ENCODE measurements at regions not wholly inside any gene's neighbourhood (a gene's known extent, or its start where the extent isn't known, plus 50 kb on each side); places are given as distances from the start of the nearest gene placed in this dataset.

DNA sequence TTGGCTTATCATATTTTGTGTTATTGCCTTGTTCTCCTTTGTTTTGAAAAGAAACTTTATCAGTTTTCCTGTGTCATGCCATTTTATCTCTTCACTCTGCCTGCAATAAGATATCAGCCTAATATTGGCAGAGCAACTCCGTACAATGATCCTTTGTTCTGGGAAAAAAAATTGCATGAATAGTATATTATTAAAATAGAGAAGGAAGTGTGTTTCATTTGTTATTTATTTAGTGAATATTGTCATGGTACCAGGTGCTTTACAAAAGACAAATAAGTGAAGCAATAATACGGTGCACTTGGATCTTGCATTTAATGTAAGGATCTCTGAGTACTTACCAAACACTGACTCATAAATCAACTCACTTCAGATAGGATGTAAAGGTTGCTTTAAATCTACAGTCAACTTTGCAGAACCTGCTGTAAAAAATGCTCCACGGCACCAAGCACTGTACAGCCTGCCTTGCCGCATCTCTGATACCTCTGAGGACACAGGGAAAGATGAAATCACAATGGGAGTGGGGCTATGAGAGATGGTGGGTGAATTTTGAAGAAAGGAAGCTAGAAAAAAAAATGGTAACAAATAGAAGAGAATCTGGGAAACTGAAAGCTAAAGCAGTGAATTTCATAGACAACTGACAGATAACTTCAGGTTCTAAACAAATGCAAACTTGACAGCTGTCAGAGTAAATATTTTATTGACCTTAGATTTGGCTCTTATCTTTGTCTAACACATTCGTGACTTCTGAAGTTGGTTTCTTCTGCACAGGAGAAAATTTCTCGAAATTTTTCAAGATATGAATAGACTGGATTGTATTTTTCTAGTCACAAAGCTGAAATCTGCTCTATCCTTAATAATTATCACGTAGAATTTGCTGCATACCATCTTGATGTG, 232.1 kb downstream of the ENC1 start:
- no peak for DNase-seq (ENCODE audit: insufficient read length, low spot score, missing footprints)
- Histone ChIP-seq H3K4me3 (ENCODE audit: insufficient read depth, low read length) (no peak overlapping the region), H2AFZ (ENCODE audit: low read length) (no peak overlapping the region), H4K20me1 (ENCODE audit: insufficient read depth, low read length) (no peaks in the 10 kb centered on the region), H3K27me3 (ENCODE audit: insufficient read depth, low read length) (peaks cover 8% of the 10 kb centered on the region), H3K36me3 (ENCODE audit: insufficient read depth, low read length) (no peaks in the 10 kb centered on the region), H3K79me2 (ENCODE audit: insufficient read depth, low read length) (no peaks in the 10 kb centered on the region), H3K4me2 (ENCODE audit: insufficient read depth, low read length) (no peak overlapping the region), H3K4me1 (ENCODE audit: insufficient read depth, low read length) (no peaks in the 10 kb centered on the region), H3K9me3 (ENCODE audit: low read depth, low read length) (no peaks in the 10 kb centered on the region), H3K27ac (ENCODE audit: low read depth, low read length) (no peak overlapping the region)
- TF ChIP-seq, protein P1, sequence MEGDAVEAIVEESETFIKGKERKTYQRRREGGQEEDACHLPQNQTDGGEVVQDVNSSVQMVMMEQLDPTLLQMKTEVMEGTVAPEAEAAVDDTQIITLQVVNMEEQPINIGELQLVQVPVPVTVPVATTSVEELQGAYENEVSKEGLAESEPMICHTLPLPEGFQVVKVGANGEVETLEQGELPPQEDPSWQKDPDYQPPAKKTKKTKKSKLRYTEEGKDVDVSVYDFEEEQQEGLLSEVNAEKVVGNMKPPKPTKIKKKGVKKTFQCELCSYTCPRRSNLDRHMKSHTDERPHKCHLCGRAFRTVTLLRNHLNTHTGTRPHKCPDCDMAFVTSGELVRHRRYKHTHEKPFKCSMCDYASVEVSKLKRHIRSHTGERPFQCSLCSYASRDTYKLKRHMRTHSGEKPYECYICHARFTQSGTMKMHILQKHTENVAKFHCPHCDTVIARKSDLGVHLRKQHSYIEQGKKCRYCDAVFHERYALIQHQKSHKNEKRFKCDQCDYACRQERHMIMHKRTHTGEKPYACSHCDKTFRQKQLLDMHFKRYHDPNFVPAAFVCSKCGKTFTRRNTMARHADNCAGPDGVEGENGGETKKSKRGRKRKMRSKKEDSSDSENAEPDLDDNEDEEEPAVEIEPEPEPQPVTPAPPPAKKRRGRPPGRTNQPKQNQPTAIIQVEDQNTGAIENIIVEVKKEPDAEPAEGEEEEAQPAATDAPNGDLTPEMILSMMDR (IDR thresholded peaks at IDR 0.05; ENCODE audit: extremely low read depth, low read depth, low read length): no peak

DNA sequence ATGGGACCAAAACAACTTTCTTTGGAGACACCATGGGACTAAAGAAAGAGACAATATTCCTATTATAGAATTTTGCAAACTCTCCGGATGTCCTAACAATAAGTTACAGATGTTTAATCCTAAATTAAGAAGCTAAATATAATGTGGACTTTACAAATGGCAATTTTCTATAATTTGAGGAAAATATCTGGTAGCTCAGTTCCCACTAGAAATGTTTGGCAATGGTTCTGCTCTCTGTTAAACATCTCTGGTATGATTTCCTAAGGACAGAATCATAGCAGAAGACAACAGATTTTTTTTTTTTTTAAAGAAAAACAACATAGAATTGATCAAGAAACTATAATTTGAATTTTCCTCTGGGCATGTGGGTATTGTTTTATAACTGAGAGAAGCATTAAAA, 232.8 kb downstream of the ENC1 start:
- no peaks in the 10 kb centered on the region for H3K79me2 ChIP-seq (ENCODE audit: insufficient read depth, low read length)
- no peak for DNase-seq (ENCODE audit: insufficient read length, low spot score, missing footprints)
- H3K27me3 ChIP-seq (ENCODE audit: insufficient read depth, low read length): peaks cover 5% of the 10 kb centered on the region
- TF ChIP-seq, protein P1 (IDR thresholded peaks at IDR 0.05; ENCODE audit: extremely low read depth, low read depth, low read length): no peak
- H4K20me1 ChIP-seq (ENCODE audit: insufficient read depth, low read length): no peaks in the 10 kb centered on the region
- H3K9me3 ChIP-seq (ENCODE audit: low read depth, low read length): no peaks in the 10 kb centered on the region
- no peaks in the 10 kb centered on the region for H3K36me3 ChIP-seq (ENCODE audit: insufficient read depth, low read length)
- peaks cover 1% of the 10 kb centered on the region for H3K4me1 ChIP-seq (ENCODE audit: insufficient read depth, low read length)
- no peak overlapping the region for H2AFZ ChIP-seq (ENCODE audit: low read length)
- no peak overlapping the region for H3K27ac ChIP-seq (ENCODE audit: low read depth, low read length)
- H3K4me2 ChIP-seq (ENCODE audit: insufficient read depth, low read length): no peak overlapping the region
- no peak overlapping the region for H3K4me3 ChIP-seq (ENCODE audit: insufficient read depth, low read length)

DNA sequence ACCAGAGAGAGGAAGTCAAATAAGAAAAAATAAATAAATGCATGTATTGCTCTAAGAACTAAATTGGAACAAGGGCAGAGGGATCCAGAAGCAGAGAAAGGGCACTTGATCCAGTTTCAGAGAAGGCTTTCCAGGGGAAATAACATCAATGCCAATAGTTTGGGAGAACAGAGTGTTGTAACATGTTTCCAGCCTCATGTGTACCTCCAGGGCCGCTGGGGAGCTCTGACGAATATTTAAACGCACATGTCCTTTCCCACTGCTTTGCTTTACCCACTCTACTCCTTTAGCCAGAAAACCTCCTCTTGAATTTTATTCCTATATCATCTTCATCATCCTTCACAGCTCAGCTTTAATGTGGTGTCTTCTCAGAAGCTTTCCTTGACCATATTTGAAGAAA, 233.7 kb downstream of the ENC1 start:
- H3K4me2 ChIP-seq (ENCODE audit: insufficient read depth, low read length): no peak overlapping the region
- H3K4me3 ChIP-seq (ENCODE audit: insufficient read depth, low read length): no peak overlapping the region
- H4K20me1 ChIP-seq (ENCODE audit: insufficient read depth, low read length): no peaks in the 10 kb centered on the region
- no peaks in the 10 kb centered on the region for H3K36me3 ChIP-seq (ENCODE audit: insufficient read depth, low read length)
- H3K27me3 ChIP-seq (ENCODE audit: insufficient read depth, low read length): peaks cover 5% of the 10 kb centered on the region
- no peaks in the 10 kb centered on the region for H3K9me3 ChIP-seq (ENCODE audit: low read depth, low read length)
- no peaks in the 10 kb centered on the region for H3K79me2 ChIP-seq (ENCODE audit: insufficient read depth, low read length)
- H2AFZ ChIP-seq (ENCODE audit: low read length): no peak overlapping the region
- H3K4me1 ChIP-seq (ENCODE audit: insufficient read depth, low read length): peaks cover 10% of the 10 kb centered on the region
- TF ChIP-seq, protein P1 (IDR thresholded peaks at IDR 0.05; ENCODE audit: extremely low read depth, low read depth, low read length): no peak
- no peak overlapping the region for H3K27ac ChIP-seq (ENCODE audit: low read depth, low read length)
- DNase-seq (ENCODE audit: insufficient read length, low spot score, missing footprints): no peak

DNA sequence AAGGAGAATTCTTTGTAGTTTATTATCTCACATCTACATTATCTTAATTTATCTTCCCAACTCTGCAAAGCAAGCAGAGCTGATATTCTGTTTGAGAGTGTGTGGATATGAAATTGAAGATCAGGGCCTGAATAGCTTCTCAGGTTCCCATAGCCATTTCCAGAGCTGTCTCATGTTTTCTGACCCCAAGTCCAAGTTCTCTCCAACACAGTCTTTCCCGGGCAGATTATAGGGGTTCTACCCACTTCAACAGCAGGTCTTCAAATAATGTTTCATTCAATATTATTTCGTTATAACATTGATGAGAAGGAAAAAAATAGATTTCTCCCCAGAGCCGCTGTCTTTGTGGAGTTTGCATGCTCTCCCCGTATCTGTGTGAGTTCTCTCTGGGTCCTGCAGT, 234.9 kb downstream of the ENC1 start:
- H3K27me3 ChIP-seq (ENCODE audit: insufficient read depth, low read length): no peaks in the 10 kb centered on the region
- no peaks in the 10 kb centered on the region for H3K79me2 ChIP-seq (ENCODE audit: insufficient read depth, low read length)
- peaks cover 17% of the 10 kb centered on the region for H3K4me1 ChIP-seq (ENCODE audit: insufficient read depth, low read length)
- H4K20me1 ChIP-seq (ENCODE audit: insufficient read depth, low read length): no peaks in the 10 kb centered on the region
- H3K4me2 ChIP-seq (ENCODE audit: insufficient read depth, low read length): no peak overlapping the region
- H3K9me3 ChIP-seq (ENCODE audit: low read depth, low read length): no peaks in the 10 kb centered on the region
- H3K36me3 ChIP-seq (ENCODE audit: insufficient read depth, low read length): no peaks in the 10 kb centered on the region
- DNase-seq (ENCODE audit: insufficient read length, low spot score, missing footprints): no peak
- H2AFZ ChIP-seq (ENCODE audit: low read length): no peak overlapping the region
- TF ChIP-seq, protein P1 (IDR thresholded peaks at IDR 0.05; ENCODE audit: extremely low read depth, low read depth, low read length): no peak
- no peak overlapping the region for H3K27ac ChIP-seq (ENCODE audit: low read depth, low read length)
- H3K4me3 ChIP-seq (ENCODE audit: insufficient read depth, low read length): no peak overlapping the region
